GM21786 (cell line): ENCODE measurements at regions not wholly inside any gene's neighbourhood (a gene's known extent, or its start where the extent isn't known, plus 50 kb on each side); places are given as distances from the start of the nearest gene placed in this dataset.
A peak's percentile ranks its signal among the peaks of the same experiment; 100 is the strongest.

Experiments used
- ATAC-seq: cut with Tn5 transposase; IDR thresholded peaks from one replicate; pipeline ENCODE4 v1.9.1; 2021; ENCODE audit not compliant: unreplicated experiment

DNA sequence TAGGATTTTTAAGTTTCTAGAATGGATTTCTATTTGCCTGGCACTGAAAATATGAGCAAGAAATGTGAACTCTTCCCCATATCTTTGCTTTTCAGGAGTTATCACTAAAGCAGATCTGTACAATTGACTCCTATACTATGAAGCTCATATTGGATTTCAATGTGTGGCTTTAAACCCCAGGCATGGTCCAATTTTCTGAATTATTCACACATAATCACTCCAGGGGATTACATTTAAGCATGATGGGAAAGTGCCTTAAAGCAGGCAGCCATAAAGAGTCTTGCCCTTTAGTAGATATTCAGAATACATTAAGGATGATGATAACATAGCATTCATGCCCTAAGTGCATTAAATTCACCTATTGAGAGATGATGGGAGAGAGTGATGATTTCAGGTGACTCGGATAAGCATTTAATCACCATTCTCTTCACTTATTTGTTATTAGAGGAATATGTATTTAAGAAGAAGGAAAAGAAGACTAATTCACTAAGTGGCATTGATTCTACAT, 331.8 kb upstream of the ROBO1 start:
- ATAC-seq, result no peak

GRCh38 chr3:80097674-80098073, 329.9 kb upstream of the ROBO1 start:
- ATAC-seq, result no peak

DNA sequence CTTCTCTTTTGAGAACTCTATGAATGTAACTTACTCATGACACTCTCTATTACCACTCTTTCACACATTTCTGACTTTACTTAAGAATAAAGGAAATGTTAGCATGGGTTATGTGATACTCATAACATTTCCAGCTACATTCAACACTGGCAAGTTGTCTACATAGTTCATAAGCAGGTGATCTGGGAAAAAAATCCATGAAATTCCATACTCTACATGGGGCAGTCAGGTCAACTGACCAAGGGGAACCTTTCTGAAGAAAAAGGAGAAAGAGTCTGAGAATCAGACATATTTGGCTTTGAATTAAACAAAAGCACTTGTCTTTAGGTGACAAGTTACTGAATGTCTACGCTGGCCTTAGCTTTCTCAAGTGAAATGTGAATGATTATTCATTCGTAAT, 329.1 kb upstream of the ROBO1 start:
- no peak for ATAC-seq

DNA sequence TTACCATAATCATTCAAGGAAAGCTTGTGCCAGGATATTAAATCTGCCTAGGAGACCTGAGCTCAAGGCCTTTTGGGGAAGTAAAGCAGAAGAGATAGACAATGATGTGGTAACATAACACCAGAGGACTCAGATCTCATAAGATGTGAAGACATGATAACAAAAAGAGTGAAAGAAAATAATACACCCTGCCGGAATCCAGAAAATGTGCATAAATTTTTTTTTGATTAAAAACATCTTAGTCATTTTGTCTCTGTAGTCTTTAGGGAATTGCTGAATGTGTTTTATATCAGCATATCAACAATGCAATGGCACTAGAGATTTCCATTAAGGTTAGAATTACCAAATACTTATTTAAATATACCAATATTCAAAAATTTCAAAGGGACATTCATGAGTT, 326.8 kb upstream of the ROBO1 start:
- ATAC-seq, result no peak

GRCh38 chr3:80087767-80088166, 320.0 kb upstream of the ROBO1 start:
- ATAC-seq, result no peak

DNA sequence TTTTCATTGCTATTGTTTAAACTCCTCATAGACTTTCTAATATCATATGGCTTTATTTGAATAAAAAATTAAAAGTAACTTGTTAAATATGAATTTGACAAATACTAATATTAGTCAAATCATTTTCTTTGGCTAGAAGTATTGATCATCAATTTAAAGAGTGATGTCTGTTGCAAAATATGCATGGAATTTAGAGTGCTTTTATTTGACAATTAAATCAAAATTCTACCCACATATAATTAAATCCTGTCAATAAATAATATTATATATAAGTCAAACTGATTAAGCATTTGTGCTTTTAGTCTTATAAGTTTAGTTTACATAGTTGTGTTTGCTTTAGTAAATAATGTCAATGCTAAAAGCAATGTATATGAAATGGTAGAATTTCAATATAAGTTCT, 318.6 kb upstream of the ROBO1 start:
- no peak for ATAC-seq

DNA sequence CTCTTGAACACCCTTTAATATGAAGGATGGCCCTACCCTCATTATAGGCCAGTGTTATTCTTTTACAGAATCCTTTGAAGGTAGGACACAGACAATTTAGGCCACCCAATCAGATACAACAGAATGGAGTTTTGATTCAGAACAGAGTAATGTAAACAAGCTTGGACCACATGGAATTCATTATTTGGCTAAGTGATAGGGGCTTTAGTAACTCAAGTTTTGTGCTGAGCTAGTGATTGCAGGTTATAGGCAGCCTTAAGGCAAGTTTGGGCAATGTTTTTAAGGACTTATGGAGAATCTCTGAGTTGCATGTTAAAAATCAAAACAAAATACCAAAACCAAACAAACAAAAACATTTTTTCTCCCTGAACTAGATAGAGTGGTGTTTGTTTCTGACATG, 312.1 kb upstream of the ROBO1 start:
- no peak for ATAC-seq

DNA sequence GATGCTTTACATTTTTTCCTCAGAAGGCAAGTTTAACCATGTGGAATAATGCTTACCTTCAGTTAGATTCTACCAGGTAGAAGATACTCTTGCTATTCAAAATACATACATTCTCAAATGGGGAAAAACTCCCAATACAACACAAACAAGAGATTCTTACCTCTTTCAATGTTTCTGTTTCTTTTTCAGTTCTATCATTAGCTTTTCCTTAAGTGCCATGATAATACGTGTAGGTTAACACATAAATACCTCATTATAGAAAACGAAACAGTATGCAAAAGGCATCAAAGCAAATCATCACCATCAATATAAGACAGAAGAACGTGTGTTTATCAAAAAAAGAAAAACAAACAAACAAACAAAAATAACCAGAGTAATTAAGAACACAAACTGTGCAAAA, 300.7 kb upstream of the ROBO1 start:
- peak; percentile 64 for ATAC-seq

DNA sequence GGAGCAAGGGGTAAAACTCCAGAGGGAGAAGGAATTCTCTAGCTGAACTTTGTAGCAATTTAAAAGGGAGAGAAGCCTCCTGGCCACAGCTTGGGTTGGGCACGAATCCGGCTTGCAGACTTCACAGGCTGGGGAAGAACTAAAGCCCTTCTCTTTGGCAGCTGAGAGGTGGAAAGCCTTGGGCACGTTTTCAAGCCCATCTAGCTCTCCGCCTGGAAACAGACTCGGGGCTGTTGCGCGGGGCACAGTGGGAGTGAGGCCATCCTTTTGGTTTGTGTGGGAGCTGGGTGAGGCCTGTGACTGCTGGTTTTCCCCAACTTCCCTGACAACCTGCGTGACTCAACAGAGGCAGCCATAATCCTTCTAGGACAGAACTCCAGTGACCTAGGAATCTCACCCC, 295.7 kb upstream of the ROBO1 start:
- no peak for ATAC-seq

DNA sequence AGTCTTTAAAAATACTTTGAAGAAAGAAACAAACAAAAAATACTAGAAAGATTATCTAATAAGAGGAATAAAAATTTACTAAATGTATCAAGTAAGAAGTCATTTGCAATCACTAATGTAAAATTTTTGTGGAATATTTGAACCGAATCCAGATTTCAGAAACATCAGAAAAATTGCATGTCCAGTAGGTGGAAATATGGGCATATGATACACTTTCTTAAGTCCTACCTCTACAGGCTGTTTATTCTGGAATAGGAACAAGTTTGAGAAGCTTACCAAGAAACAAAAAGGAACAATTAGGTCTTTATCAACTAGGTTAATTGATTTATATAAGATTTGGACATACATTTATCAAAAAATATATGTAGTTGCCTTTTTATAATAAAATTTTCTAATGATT, 292.9 kb upstream of the ROBO1 start:
- no peak for ATAC-seq

DNA sequence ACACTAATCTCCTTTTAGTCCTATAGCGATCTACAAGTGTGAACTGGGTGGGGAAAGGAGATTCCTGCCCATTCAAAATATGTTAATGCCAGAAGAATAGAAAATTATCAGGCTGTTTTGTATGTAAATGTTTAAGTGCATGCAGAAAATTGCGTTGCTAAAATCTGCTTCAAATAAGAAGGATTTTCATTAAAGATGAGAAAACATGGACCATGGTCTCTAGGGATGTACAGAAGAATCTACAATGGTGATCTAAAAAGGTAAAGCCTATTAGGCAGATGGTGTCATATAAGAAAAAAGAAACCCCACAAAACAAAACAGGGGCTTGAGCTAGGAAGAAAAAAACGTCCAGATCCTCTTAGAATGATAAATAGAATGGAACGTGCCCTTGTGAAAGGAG, 287.5 kb upstream of the ROBO1 start:
- no peak for ATAC-seq

DNA sequence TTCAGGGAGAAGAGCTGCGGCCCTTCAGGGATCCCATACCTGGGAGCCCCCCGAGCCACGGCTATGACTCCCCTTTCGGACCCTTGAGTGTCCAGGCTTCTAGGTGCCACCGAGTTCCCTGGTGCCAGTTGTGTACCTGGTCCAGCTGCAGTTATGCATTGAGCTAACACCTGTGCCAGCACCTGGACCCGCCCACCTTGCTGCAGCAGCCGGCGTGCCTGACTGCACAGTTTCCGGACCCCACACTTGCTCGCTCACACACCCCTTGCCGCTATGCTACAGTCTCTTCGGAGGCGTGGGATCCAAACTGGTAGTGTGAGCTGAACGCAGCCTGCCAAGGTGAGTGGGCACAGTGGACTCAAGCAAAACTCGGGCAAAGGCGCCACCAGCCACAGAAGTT, 284.5 kb upstream of the ROBO1 start:
- no peak for ATAC-seq

GRCh38 chr3:80051602-80051962, 283.8 kb upstream of the ROBO1 start:
- no peak for ATAC-seq

GRCh38 chr3:80050826-80051601, 283.2 kb upstream of the ROBO1 start:
- no peak for ATAC-seq

DNA sequence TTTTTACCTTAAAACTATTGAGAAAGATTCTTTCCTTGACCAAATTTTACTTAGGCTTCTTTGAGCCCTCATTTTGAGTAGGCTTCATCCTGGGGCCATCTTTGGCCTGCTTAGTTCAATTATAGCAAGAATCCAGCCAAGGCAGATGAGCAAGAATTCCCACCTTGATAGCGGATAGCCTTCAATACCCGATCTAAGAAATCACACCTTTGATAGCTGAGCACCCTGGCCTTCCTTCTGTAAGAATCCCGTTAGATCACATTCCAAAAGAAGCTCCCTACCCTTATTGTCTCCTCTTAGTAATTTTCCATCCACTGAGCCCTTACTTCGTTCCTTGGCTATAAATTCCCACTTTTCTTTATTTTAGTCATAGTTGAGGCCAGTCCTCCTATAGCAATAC, 275.4 kb upstream of the ROBO1 start:
- no peak for ATAC-seq

GRCh38 chr3:80040067-80040466, 272.3 kb upstream of the ROBO1 start:
- ATAC-seq, result no peak

DNA sequence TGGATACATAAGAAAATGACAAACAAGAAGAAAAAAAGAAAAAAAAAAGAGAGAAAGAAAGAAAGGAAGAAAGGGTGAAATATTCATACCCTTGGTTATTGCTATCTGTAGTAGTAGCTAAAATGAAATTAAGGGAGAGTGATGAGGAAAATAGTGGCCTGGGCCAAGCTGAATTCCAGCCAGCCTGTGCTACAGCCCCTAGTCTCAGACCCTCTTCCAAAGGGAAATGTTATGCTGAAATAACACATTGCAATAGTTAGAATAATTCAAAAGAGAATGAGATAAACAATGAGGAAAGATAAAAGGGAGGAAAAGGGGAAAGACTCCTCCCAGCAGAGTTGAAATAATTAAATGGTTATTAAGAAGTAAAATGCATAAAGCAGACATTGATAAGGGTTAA, 268.4 kb upstream of the ROBO1 start:
- no peak for ATAC-seq

- no peak for ATAC-seq
Measured at GRCh38 chr3:80035021-80035420, 267.2 kb upstream of the ROBO1 start.

DNA sequence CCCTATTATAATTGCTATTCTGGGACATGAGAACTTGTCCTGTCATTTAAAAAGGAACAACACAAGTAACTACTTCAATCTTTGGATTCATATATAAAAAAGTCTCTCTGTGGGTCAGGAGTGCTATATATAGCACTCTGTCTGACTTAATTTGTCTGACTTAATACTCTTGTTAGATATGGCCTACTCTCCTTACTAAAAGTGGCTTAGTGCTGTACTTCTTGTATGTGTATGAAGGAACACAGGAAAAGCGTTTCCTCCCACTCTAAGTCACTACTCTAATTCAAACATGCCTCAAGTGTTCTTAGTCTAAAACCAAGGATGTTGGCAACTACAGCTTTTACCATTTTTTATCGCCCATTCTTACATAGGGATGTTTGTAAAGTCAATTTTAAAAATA, 255.2 kb upstream of the ROBO1 start:
- ATAC-seq, result no peak

DNA sequence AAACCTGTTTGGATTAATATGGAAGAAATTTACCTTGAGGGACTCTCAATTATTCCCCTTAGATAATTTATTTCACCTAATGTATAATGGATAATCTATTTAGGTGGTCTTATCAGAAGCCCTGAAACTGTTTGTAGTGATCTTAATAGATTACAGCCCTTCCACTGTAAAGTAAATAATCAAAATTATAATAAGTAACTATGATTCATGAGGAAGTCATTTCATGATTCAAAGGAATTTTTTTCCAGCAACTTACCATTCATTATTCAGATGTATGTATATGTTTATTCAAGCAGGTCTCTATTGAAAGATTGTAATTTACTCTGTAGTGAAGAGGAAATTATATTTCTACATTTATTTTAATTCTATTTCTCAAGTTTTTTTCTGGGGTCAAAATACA, 250.6 kb upstream of the ROBO1 start:
- no peak for ATAC-seq

DNA sequence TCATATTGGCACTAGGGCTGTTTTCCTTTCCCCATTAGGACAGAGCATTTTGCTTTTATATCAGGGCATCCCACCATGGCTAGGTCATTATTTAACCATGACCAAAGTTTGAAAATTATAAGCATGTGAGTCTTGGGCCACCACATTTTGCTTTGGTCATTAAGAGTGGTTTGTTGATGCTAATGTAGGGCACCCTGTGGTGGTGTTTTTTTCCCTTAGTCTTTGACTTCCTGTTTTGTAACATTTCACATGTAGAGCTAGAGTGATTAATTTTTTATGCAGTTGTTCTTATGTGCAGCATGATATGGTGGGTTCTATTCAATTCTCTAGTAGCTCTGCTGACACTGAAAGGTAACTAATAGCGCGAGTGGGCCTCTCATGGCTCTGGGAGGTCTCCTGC, 249.6 kb upstream of the ROBO1 start:
- ATAC-seq, result no peak

GRCh38 chr3:80014576-80014975, 246.8 kb upstream of the ROBO1 start:
- no peak for ATAC-seq

GRCh38 chr3:80010021-80010571, 242.3 kb upstream of the ROBO1 start:
- ATAC-seq, result no peak
